GM23248 (cell line): ENCODE measurements at regions not wholly inside any gene's neighbourhood (a gene's known extent, or its start where the extent isn't known, plus 50 kb on each side); places are given as distances from the start of the nearest gene placed in this dataset.

Experiments used
- DNase-seq: peaks from one replicate; pipeline ENCODE4 v3.0.0-alpha.2; 2015
- H2AFZ ChIP-seq: fragments of 200-600 bp; sonication (generic); 2 replicates; pipeline ENCODE4 v1.6.1; 2016; ENCODE audit warnings: antibody characterized with exemption
- H3F3A ChIP-seq: fragments of 200-600 bp; sonication (generic); 2 replicates; pipeline ENCODE4 v1.6.1; 2016; ENCODE audit warnings: mild to moderate bottlenecking, antibody characterized with exemption, mixed run types; ENCODE audit not compliant: insufficient read depth
- H3K27ac ChIP-seq: fragments of 200-600 bp; sonication (generic); 2 replicates; pipeline ENCODE4 v1.5.1; 2016; ENCODE audit warnings: mild to moderate bottlenecking
- H3K27me3 ChIP-seq: fragments of 200-600 bp; sonication (generic); replicated peaks from 2 replicates; pipeline ENCODE4 v1.6.1; 2016; ENCODE audit warnings: mild to moderate bottlenecking; ENCODE audit not compliant: insufficient read depth
- H3K36me3 ChIP-seq: fragments of 200-600 bp; sonication (generic); 2 replicates; pipeline ENCODE4 v1.6.1; 2016; ENCODE audit warnings: low read depth, mild to moderate bottlenecking
- H3K4me1 ChIP-seq: fragments of 200-600 bp; sonication (generic); 2 replicates; pipeline ENCODE4 v1.6.1; 2016; ENCODE audit warnings: mild to moderate bottlenecking; ENCODE audit not compliant: insufficient read depth
- H3K4me2 ChIP-seq: fragments of 200-600 bp; sonication (generic); one replicate; pipeline ENCODE4 v1.6.1; 2016; ENCODE audit warnings: mild to moderate bottlenecking; ENCODE audit not compliant: unreplicated experiment
- H3K4me3 ChIP-seq: fragments of 200-600 bp; sonication (generic); 2 replicates; pipeline ENCODE4 v1.5.1; 2016; ENCODE audit warnings: mild to moderate bottlenecking
- H3K79me2 ChIP-seq: fragments of 200-600 bp; sonication (generic); 2 replicates; pipeline ENCODE4 v1.6.1; 2016; ENCODE audit warnings: mild to moderate bottlenecking; ENCODE audit not compliant: insufficient read depth
- H3K9ac ChIP-seq: fragments of 200-600 bp; sonication (generic); 2 replicates; pipeline ENCODE4 v1.6.1; 2016; ENCODE audit warnings: mild to moderate bottlenecking
- H3K9me2 ChIP-seq: fragments of 200-600 bp; sonication (generic); 2 replicates; pipeline ENCODE4 v1.6.1; 2016; ENCODE audit warnings: mixed run types, mild to moderate bottlenecking, moderate library complexity; ENCODE audit not compliant: insufficient read depth
- H3K9me3 ChIP-seq: fragments of 200-600 bp; sonication (generic); one replicate; pipeline ENCODE4 v1.6.1; 2017; ENCODE audit warnings: low read depth
- H4K20me1 ChIP-seq: fragments of 200-600 bp; sonication (generic); 2 replicates; pipeline ENCODE4 v1.6.0; 2016; ENCODE audit not compliant: insufficient read depth
- EZH2 ChIP-seq: fragments of 200-600 bp; sonication (generic); IDR thresholded peaks from 2 replicates; pipeline ENCODE4 v1.6.1; 2018; ENCODE audit warnings: antibody characterized with exemption, mild to moderate bottlenecking; ENCODE audit not compliant: insufficient read depth, poor library complexity, severe bottlenecking
- EZH2phosphoT487 ChIP-seq: fragments of 200-600 bp; sonication (generic); IDR thresholded peaks from 2 replicates; pipeline ENCODE4 v1.6.1; 2018; ENCODE audit warnings: antibody characterized with exemption, moderate library complexity, mild to moderate bottlenecking, low read depth; ENCODE audit not compliant: insufficient read depth
- WGBS, 2 experiments: methylation state at CpG; one replicate each; pipeline ENCODE4 v1.1.6; 2015 to 2017; ENCODE audit warnings: low lambda C conversion rate in 2 of 2, low coverage in 1 of 2; ENCODE audit errors: missing lambda C conversion rate in 2 of 2; 5-methylcytosine and 5-hydroxymethylcytosine counted together
- in situ Hi-C: fragments of 300-500 bp; cut with MboI; formaldehyde crosslinking; loops from 2 replicates; pipeline ENCODE4 v1.15.0; 2020

GRCh38 chr6:67345946-67346345 is 1289.1 kb upstream of the ADGRB3 start:
- no peaks in the 10 kb centered on the region for H4K20me1 ChIP-seq
- no peak overlapping the region for H3K27ac ChIP-seq
- no peak overlapping the region for H3K9ac ChIP-seq
- H3K9me2 ChIP-seq, result no peaks in the 10 kb centered on the region
- no peaks in the 10 kb centered on the region for H3K27me3 ChIP-seq
- no peaks in the 10 kb centered on the region for H3K36me3 ChIP-seq
- H3K4me2 ChIP-seq, result no peak overlapping the region
- 31 to 41% methylated on average over 7 of the region's 7 CpGs for WGBS, 2 experiments
- H3K4me1 ChIP-seq, result no peaks in the 10 kb centered on the region
- no peaks in the 10 kb centered on the region for H3K9me3 ChIP-seq
- H3K4me3 ChIP-seq, result no peak overlapping the region
- in situ Hi-C loops, result no loop called here
- no peak for DNase-seq
- H2AFZ ChIP-seq, result no peak overlapping the region
- TF ChIP-seq EZH2, result no peak
- TF ChIP-seq EZH2phosphoT487, result no peak
- no peaks in the 10 kb centered on the region for H3F3A ChIP-seq
- no peaks in the 10 kb centered on the region for H3K79me2 ChIP-seq

- no peaks in the 10 kb centered on the region for H3K27me3 ChIP-seq
- H3K4me3 ChIP-seq, result no peak overlapping the region
- H3K27ac ChIP-seq, result no peak overlapping the region
- H4K20me1 ChIP-seq, result no peaks in the 10 kb centered on the region
- DNase-seq, result no peak
- no peaks in the 10 kb centered on the region for H3K36me3 ChIP-seq
- 10 to 14% methylated on average over 3 of the region's 3 CpGs for WGBS, 2 experiments
- no peaks in the 10 kb centered on the region for H3F3A ChIP-seq
- H3K4me2 ChIP-seq, result no peak overlapping the region
- H3K4me1 ChIP-seq, result no peaks in the 10 kb centered on the region
- no peaks in the 10 kb centered on the region for H3K9me2 ChIP-seq
- H3K9me3 ChIP-seq, result no peaks in the 10 kb centered on the region
- H2AFZ ChIP-seq, result no peak overlapping the region
- TF ChIP-seq EZH2 (no peak), EZH2phosphoT487 (no peak)
- in situ Hi-C loops, result no loop called here
- no peak overlapping the region for H3K9ac ChIP-seq
- no peaks in the 10 kb centered on the region for H3K79me2 ChIP-seq
Measured at GRCh38 chr6:67336014-67336413, 1299.1 kb upstream of the ADGRB3 start.

GRCh38 chr6:67331304-67331703 is 1303.8 kb upstream of the ADGRB3 start:
- Histone ChIP-seq H3K79me2 (no peaks in the 10 kb centered on the region), H3K36me3 (no peaks in the 10 kb centered on the region), H3K4me2 (no peak overlapping the region), H3F3A (no peaks in the 10 kb centered on the region), H3K4me3 (no peak overlapping the region), H3K9me2 (no peaks in the 10 kb centered on the region), H3K9ac (no peak overlapping the region), H2AFZ (no peak overlapping the region), H3K27me3 (no peaks in the 10 kb centered on the region), H3K27ac (no peak overlapping the region), H3K4me1 (no peaks in the 10 kb centered on the region), H3K9me3 (no peaks in the 10 kb centered on the region), H4K20me1 (no peaks in the 10 kb centered on the region)
- DNase-seq, result no peak
- in situ Hi-C loops, result no loop called here
- no peak for TF ChIP-seq EZH2phosphoT487
- no peak for TF ChIP-seq EZH2

- no peak for DNase-seq
- H3K36me3 ChIP-seq, result no peaks in the 10 kb centered on the region
- WGBS, 2 experiments, result 19 to 22% methylated on average over 2 of the region's 2 CpGs
- no peak overlapping the region for H2AFZ ChIP-seq
- H3K9me2 ChIP-seq, result no peaks in the 10 kb centered on the region
- in situ Hi-C loops, result no loop called here
- H3K4me1 ChIP-seq, result no peaks in the 10 kb centered on the region
- H3F3A ChIP-seq, result no peaks in the 10 kb centered on the region
- no peaks in the 10 kb centered on the region for H3K79me2 ChIP-seq
- H4K20me1 ChIP-seq, result no peaks in the 10 kb centered on the region
- TF ChIP-seq EZH2phosphoT487 (no peak), EZH2 (no peak)
- no peak overlapping the region for H3K9ac ChIP-seq
- no peak overlapping the region for H3K4me2 ChIP-seq
- no peak overlapping the region for H3K27ac ChIP-seq
- no peaks in the 10 kb centered on the region for H3K9me3 ChIP-seq
- no peak overlapping the region for H3K4me3 ChIP-seq
- no peaks in the 10 kb centered on the region for H3K27me3 ChIP-seq
Measured at GRCh38 chr6:67328269-67328668, 1306.8 kb upstream of the ADGRB3 start.

GRCh38 chr6:67300430-67301040 is 1334.5 kb upstream of the ADGRB3 start:
- 30 to 36% methylated on average over 11 to 12 of the region's 12 CpGs for WGBS, 2 experiments
- H3K4me1 ChIP-seq, result no peaks in the 10 kb centered on the region
- no peaks in the 10 kb centered on the region for H3K9me2 ChIP-seq
- H2AFZ ChIP-seq, result no peak overlapping the region
- H3K27ac ChIP-seq, result no peak overlapping the region
- no peak overlapping the region for H3K4me2 ChIP-seq
- no peak for TF ChIP-seq EZH2phosphoT487
- TF ChIP-seq EZH2, result no peak
- H3K36me3 ChIP-seq, result no peaks in the 10 kb centered on the region
- no peaks in the 10 kb centered on the region for H3K9me3 ChIP-seq
- no peak overlapping the region for H3K4me3 ChIP-seq
- no peak for DNase-seq
- in situ Hi-C loops, result no loop called here
- H3K27me3 ChIP-seq, result no peaks in the 10 kb centered on the region
- no peak overlapping the region for H3K9ac ChIP-seq
- H3K79me2 ChIP-seq, result no peaks in the 10 kb centered on the region
- no peaks in the 10 kb centered on the region for H4K20me1 ChIP-seq
- H3F3A ChIP-seq, result no peaks in the 10 kb centered on the region
